H1 (cell line): ENCODE measurements at regions not wholly inside any gene's neighbourhood (a gene's known extent, or its start where the extent isn't known, plus 50 kb on each side); places are given as distances from the start of the nearest gene placed in this dataset.

Experiments
- CEBPB ChIP-seq: IDR thresholded peaks from 2 replicates; pipeline ENCODE4 v1.6.1; 2012; ENCODE audit warnings: low read depth, low read length
- CREB1 ChIP-seq: IDR thresholded peaks from 2 replicates; pipeline ENCODE4 v1.6.1; 2012; ENCODE audit warnings: inconsistent platforms
- EP300 ChIP-seq, 2 experiments: IDR thresholded peaks; 1 replicate in 1 of 2; 2 replicates in 1 of 2; pipeline ENCODE4 v1.6.1; 2011 to 2012; ENCODE audit warnings: low read depth in 2 of 2, low read length in 2 of 2, mild to moderate bottlenecking in 2 of 2, borderline replicate concordance in 1 of 2, inconsistent platforms in 1 of 2, moderate library complexity in 1 of 2
- MAFK ChIP-seq: IDR thresholded peaks from 2 replicates; pipeline ENCODE4 v1.6.1; 2012; ENCODE audit warnings: low read depth, mild to moderate bottlenecking, improper control_type of control experiment, low read length
- POLR2A ChIP-seq, 2 experiments: IDR thresholded peaks; 1 replicate in 1 of 2; 2 replicates in 1 of 2; pipeline ENCODE4 v1.6.1; 2011; ENCODE audit warnings: low read depth in 2 of 2, low read length in 2 of 2, mild to moderate bottlenecking in 2 of 2; ENCODE audit errors: control extremely low read depth in 1 of 2
- POLR2AphosphoS5 ChIP-seq: IDR thresholded peaks from 2 replicates; pipeline ENCODE4 v1.6.1; 2011; ENCODE audit warnings: low read depth, low read length
- RNF2 ChIP-seq: fragments of 200-900, 300-1000 bp; sonication (generic); IDR thresholded peaks from 2 replicates; pipeline ENCODE4 v1.7.1; 2016; ENCODE audit warnings: borderline replicate concordance, low read depth, mild to moderate bottlenecking, antibody characterized with exemption, low read length; ENCODE audit not compliant: poor library complexity, severe bottlenecking; ENCODE audit errors: missing control alignments
- TF ChIP-seq, protein P1 (sequence below): IDR thresholded peaks from 2 replicates; pipeline ENCODE4 v1.6.1; 2012; ENCODE audit warnings: inconsistent platforms
- TF ChIP-seq, protein P2 (sequence below): fragments of 300-600 bp; sonication (generic); IDR thresholded peaks from 2 replicates; pipeline ENCODE4 v1.7.1; 2012; ENCODE audit warnings: low read length, moderate library complexity, mild to moderate bottlenecking, inconsistent platforms; ENCODE audit not compliant: insufficient replicate concordance
- TF ChIP-seq, protein P3 (sequence below), 3 experiments: IDR thresholded peaks; 1 replicate in 2 of 3; 2 replicates in 1 of 3; pipeline versions ENCODE4 v1.5.1 to v1.6.1; 2011; ENCODE audit warnings: low read length in 3 of 3, mild to moderate bottlenecking in 3 of 3, inconsistent platforms in 2 of 3, low read depth in 1 of 3, moderate library complexity in 1 of 3; ENCODE audit not compliant: insufficient read depth in 1 of 3; ENCODE audit errors: control extremely low read depth in 1 of 3

DNA sequence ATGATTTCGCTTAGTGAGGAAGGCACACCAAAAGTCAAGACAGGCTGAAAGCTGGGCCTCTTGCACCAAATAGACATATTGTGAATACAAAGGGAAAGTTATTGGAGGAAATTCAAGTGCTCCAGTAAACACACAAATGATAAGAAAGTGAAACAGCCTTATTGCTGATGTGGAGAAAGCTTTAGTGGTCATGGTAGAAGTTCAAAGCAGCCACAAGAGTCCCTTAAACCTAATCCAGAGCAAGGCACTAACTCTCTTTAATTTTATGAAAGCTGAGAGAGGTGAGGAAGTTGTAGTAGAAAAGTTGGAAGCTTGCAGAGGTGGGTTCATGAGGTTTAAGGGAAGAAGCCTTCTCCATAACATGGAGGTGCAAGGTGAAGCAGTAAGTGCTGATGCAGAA is 988.3 kb downstream of the VRK1 start:
- TF ChIP-seq, protein P1, sequence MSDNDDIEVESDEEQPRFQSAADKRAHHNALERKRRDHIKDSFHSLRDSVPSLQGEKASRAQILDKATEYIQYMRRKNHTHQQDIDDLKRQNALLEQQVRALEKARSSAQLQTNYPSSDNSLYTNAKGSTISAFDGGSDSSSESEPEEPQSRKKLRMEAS = no peak
- TF ChIP-seq POLR2AphosphoS5 (no peak), POLR2A (IDR thresholded peaks at IDR 0.05; ENCODE audit: control extremely low read depth in 1 of 2, low read depth in 2 of 2, low read length in 2 of 2) (no peak), EP300 (IDR thresholded peaks at IDR 0.05; ENCODE audit: borderline replicate concordance in 1 of 2, low read depth in 2 of 2, low read length in 2 of 2) (no peak), CEBPB (no peak), CREB1 (no peak), RNF2 (no peak), MAFK (no peak)
- TF ChIP-seq, protein P2, sequence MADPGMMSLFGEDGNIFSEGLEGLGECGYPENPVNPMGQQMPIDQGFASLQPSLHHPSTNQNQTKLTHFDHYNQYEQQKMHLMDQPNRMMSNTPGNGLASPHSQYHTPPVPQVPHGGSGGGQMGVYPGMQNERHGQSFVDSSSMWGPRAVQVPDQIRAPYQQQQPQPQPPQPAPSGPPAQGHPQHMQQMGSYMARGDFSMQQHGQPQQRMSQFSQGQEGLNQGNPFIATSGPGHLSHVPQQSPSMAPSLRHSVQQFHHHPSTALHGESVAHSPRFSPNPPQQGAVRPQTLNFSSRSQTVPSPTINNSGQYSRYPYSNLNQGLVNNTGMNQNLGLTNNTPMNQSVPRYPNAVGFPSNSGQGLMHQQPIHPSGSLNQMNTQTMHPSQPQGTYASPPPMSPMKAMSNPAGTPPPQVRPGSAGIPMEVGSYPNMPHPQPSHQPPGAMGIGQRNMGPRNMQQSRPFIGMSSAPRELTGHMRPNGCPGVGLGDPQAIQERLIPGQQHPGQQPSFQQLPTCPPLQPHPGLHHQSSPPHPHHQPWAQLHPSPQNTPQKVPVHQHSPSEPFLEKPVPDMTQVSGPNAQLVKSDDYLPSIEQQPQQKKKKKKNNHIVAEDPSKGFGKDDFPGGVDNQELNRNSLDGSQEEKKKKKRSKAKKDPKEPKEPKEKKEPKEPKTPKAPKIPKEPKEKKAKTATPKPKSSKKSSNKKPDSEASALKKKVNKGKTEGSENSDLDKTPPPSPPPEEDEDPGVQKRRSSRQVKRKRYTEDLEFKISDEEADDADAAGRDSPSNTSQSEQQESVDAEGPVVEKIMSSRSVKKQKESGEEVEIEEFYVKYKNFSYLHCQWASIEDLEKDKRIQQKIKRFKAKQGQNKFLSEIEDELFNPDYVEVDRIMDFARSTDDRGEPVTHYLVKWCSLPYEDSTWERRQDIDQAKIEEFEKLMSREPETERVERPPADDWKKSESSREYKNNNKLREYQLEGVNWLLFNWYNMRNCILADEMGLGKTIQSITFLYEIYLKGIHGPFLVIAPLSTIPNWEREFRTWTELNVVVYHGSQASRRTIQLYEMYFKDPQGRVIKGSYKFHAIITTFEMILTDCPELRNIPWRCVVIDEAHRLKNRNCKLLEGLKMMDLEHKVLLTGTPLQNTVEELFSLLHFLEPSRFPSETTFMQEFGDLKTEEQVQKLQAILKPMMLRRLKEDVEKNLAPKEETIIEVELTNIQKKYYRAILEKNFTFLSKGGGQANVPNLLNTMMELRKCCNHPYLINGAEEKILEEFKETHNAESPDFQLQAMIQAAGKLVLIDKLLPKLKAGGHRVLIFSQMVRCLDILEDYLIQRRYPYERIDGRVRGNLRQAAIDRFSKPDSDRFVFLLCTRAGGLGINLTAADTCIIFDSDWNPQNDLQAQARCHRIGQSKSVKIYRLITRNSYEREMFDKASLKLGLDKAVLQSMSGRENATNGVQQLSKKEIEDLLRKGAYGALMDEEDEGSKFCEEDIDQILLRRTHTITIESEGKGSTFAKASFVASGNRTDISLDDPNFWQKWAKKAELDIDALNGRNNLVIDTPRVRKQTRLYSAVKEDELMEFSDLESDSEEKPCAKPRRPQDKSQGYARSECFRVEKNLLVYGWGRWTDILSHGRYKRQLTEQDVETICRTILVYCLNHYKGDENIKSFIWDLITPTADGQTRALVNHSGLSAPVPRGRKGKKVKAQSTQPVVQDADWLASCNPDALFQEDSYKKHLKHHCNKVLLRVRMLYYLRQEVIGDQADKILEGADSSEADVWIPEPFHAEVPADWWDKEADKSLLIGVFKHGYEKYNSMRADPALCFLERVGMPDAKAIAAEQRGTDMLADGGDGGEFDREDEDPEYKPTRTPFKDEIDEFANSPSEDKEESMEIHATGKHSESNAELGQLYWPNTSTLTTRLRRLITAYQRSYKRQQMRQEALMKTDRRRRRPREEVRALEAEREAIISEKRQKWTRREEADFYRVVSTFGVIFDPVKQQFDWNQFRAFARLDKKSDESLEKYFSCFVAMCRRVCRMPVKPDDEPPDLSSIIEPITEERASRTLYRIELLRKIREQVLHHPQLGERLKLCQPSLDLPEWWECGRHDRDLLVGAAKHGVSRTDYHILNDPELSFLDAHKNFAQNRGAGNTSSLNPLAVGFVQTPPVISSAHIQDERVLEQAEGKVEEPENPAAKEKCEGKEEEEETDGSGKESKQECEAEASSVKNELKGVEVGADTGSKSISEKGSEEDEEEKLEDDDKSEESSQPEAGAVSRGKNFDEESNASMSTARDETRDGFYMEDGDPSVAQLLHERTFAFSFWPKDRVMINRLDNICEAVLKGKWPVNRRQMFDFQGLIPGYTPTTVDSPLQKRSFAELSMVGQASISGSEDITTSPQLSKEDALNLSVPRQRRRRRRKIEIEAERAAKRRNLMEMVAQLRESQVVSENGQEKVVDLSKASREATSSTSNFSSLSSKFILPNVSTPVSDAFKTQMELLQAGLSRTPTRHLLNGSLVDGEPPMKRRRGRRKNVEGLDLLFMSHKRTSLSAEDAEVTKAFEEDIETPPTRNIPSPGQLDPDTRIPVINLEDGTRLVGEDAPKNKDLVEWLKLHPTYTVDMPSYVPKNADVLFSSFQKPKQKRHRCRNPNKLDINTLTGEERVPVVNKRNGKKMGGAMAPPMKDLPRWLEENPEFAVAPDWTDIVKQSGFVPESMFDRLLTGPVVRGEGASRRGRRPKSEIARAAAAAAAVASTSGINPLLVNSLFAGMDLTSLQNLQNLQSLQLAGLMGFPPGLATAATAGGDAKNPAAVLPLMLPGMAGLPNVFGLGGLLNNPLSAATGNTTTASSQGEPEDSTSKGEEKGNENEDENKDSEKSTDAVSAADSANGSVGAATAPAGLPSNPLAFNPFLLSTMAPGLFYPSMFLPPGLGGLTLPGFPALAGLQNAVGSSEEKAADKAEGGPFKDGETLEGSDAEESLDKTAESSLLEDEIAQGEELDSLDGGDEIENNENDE = no peak
- TF ChIP-seq, protein P3, sequence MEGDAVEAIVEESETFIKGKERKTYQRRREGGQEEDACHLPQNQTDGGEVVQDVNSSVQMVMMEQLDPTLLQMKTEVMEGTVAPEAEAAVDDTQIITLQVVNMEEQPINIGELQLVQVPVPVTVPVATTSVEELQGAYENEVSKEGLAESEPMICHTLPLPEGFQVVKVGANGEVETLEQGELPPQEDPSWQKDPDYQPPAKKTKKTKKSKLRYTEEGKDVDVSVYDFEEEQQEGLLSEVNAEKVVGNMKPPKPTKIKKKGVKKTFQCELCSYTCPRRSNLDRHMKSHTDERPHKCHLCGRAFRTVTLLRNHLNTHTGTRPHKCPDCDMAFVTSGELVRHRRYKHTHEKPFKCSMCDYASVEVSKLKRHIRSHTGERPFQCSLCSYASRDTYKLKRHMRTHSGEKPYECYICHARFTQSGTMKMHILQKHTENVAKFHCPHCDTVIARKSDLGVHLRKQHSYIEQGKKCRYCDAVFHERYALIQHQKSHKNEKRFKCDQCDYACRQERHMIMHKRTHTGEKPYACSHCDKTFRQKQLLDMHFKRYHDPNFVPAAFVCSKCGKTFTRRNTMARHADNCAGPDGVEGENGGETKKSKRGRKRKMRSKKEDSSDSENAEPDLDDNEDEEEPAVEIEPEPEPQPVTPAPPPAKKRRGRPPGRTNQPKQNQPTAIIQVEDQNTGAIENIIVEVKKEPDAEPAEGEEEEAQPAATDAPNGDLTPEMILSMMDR (IDR thresholded peaks at IDR 0.05; ENCODE audit: control extremely low read depth in 1 of 3, insufficient read depth in 1 of 3, low read depth in 1 of 3, low read length in 3 of 3) = no peak
